A673 (cell line): ENCODE measurements at regions not wholly inside any gene's neighbourhood (a gene's known extent, or its start where the extent isn't known, plus 50 kb on each side); places are given as distances from the start of the nearest gene placed in this dataset.

Source experiments
- CTCF ChIP-seq: fragments of 300-800, 200-600 bp; sonication (generic); conservative IDR thresholded peaks from 2 replicates; pipeline ENCODE4 v1.5.1; 2017; ENCODE audit warnings: low read depth, mild to moderate bottlenecking, antibody characterized with exemption, low read length, moderate library complexity, mixed read lengths
- EZH2 ChIP-seq: fragments of 200-600 bp; sonication (generic); IDR thresholded peaks from 2 replicates; pipeline ENCODE4 v1.6.1; 2017; ENCODE audit warnings: borderline replicate concordance, low read depth, mild to moderate bottlenecking, mixed read lengths, antibody characterized with exemption, low read length; ENCODE audit not compliant: poor library complexity, severe bottlenecking

DNA sequence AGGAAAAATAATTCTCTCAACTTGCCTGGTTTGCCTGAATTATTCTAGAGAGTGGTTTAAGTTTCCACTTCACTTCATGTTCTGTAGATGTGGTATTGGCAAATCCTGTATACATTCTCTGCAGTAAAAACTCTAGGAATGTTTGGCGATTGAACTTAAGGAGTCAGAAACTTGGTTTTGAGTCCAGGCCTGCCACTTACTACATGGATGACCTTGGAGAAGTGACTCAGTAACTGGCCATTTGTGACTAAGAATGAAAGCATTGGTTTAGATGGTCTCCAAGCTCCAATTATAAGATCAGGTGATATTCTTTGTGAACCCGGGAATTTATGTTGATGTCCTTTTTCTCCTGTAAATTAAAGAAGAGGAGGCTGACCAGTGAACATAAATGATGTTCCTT is 233.8 kb downstream of the GAS1 start:
- no peak for TF ChIP-seq CTCF
- no peak for TF ChIP-seq EZH2
